HepG2 (cell line): ENCODE measurements at regions not wholly inside any gene's neighbourhood (a gene's known extent, or its start where the extent isn't known, plus 50 kb on each side); places are given as distances from the start of the nearest gene placed in this dataset.
"Not testable (repeated sequence)": the region's sequence is repeated elsewhere in the genome, so short reads cannot be mapped to it uniquely, and the experiment has no call there.

Experiments used
- ATF2 ChIP-seq: sonication (generic); formaldehyde crosslinking; IDR thresholded peaks from 2 replicates; pipeline ENCODE4 v1.4.0; 2020; ENCODE audit warnings: missing genetic modification reagents
- BRF2 ChIP-seq: sonication (generic); formaldehyde crosslinking; IDR thresholded peaks from 2 replicates; pipeline ENCODE4 v1.8.1; 2022; ENCODE audit warnings: mild to moderate bottlenecking, missing genetic modification reagents
- MEF2D ChIP-seq: sonication (generic); formaldehyde crosslinking; IDR thresholded peaks from 2 replicates; pipeline ENCODE4 v1.5.1; 2020; ENCODE audit warnings: mild to moderate bottlenecking, missing genetic modification reagents
- POLR2AphosphoS2 ChIP-seq: IDR thresholded peaks from 2 replicates; pipeline ENCODE4 v1.6.1; 2011; ENCODE audit warnings: low read depth, low read length, improper control_type of control experiment
- TEAD2 ChIP-seq: sonication (generic); formaldehyde crosslinking; IDR thresholded peaks from 2 replicates; pipeline ENCODE4 v1.9.0; 2021; ENCODE audit warnings: missing genetic modification reagents
- ZNF275 ChIP-seq: sonication (generic); formaldehyde crosslinking; IDR thresholded peaks from 2 replicates; pipeline ENCODE4 v1.8.0; 2022; ENCODE audit warnings: missing genetic modification reagents, mild to moderate bottlenecking, inconsistent platforms, borderline replicate concordance
- ZNF790 ChIP-seq: sonication (generic); formaldehyde crosslinking; IDR thresholded peaks from 2 replicates; pipeline ENCODE4 v1.8.0; 2022; ENCODE audit warnings: missing genetic modification reagents, mild to moderate bottlenecking, borderline replicate concordance
- TF ChIP-seq, protein P1 (sequence below): IDR thresholded peaks from 2 replicates; pipeline ENCODE4 v1.4.0; 2020; ENCODE audit warnings: mild to moderate bottlenecking, missing genetic modification reagents

DNA sequence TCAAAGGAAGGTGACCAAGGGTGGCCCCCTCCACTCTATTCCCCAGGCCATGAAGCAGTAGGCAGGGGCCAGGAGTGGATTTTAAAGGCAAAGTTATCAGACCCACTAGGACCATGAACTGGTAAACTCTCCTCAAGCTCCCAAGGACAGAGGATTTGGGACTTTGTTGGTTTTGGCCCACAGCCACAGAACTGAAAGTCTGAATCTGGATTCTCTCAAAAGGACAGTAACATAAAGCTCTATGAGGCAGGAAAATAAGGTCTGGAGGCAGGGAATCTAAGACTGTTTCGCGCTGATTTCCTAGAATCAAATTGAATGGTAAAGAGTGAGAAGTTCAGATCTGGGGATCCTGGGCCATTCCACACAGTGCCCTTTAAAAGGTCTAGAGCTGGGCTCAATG, 91.3 kb upstream of the C2CD4B start:
- not testable (repeated sequence) for TF ChIP-seq ATF2 (CRISPR knock-in tag); TEAD2 (CRISPR knock-in tag); POLR2AphosphoS2; ZNF790 (CRISPR knock-in tag); BRF2 (CRISPR knock-in tag); ZNF275 (CRISPR knock-in tag); MEF2D
- TF ChIP-seq, protein P1, sequence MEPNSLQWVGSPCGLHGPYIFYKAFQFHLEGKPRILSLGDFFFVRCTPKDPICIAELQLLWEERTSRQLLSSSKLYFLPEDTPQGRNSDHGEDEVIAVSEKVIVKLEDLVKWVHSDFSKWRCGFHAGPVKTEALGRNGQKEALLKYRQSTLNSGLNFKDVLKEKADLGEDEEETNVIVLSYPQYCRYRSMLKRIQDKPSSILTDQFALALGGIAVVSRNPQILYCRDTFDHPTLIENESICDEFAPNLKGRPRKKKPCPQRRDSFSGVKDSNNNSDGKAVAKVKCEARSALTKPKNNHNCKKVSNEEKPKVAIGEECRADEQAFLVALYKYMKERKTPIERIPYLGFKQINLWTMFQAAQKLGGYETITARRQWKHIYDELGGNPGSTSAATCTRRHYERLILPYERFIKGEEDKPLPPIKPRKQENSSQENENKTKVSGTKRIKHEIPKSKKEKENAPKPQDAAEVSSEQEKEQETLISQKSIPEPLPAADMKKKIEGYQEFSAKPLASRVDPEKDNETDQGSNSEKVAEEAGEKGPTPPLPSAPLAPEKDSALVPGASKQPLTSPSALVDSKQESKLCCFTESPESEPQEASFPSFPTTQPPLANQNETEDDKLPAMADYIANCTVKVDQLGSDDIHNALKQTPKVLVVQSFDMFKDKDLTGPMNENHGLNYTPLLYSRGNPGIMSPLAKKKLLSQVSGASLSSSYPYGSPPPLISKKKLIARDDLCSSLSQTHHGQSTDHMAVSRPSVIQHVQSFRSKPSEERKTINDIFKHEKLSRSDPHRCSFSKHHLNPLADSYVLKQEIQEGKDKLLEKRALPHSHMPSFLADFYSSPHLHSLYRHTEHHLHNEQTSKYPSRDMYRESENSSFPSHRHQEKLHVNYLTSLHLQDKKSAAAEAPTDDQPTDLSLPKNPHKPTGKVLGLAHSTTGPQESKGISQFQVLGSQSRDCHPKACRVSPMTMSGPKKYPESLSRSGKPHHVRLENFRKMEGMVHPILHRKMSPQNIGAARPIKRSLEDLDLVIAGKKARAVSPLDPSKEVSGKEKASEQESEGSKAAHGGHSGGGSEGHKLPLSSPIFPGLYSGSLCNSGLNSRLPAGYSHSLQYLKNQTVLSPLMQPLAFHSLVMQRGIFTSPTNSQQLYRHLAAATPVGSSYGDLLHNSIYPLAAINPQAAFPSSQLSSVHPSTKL (CRISPR knock-in tag) = peak; percentile 38; the same call in 1 of the 2 replicates
